SK-N-SH (cell line): ENCODE measurements at regions not wholly inside any gene's neighbourhood (a gene's known extent, or its start where the extent isn't known, plus 50 kb on each side); places are given as distances from the start of the nearest gene placed in this dataset.
A peak's percentile ranks its signal among the peaks of the same experiment; 100 is the strongest.

ENCODE experiments used
- CTCF ChIA-PET: fragments of 300-600, 350-600 bp; formaldehyde crosslinking; extraction: SDS; loops from one replicate; lab custom pipeline; 2021; lab: Yijun Ruan, JAX
- POLR2A ChIA-PET: fragments of 350-600 bp; sonication (Branson Sonifier 250); formaldehyde crosslinking; extraction: SDS; loops from one replicate; lab custom pipeline; 2020; ENCODE audit warnings: antibody characterized with exemption, inconsistent platforms; lab: Yijun Ruan, JAX
- DNase-seq: peaks from one replicate; pipeline ENCODE4 v3.0.0; 2012
- H2AFZ ChIP-seq: fragments of 200-600 bp; sonication (generic); 2 replicates; pipeline ENCODE4 v1.8.1; 2016; ENCODE audit warnings: antibody characterized with exemption, mild to moderate bottlenecking, low read depth
- H3F3A ChIP-seq: fragments of 200-600 bp; sonication (generic); replicated peaks from 2 replicates; pipeline ENCODE3; 2016; ENCODE audit warnings: antibody characterized with exemption, mild to moderate bottlenecking; ENCODE audit not compliant: insufficient read depth
- H3K27ac ChIP-seq, 2 experiments: fragments of 200-500 bp in 1 of 2; fragments of 200-600 bp in 1 of 2; sonication (Bioruptor generic) in 1 of 2; sonication (generic), shearing (Covaris generic) in 1 of 2; 2 replicates each; pipeline versions ENCODE4 v1.5.1 to v1.6.1; 2014 to 2016; ENCODE audit warnings: low read depth in 2 of 2, inconsistent platforms in 1 of 2, low read length in 1 of 2, mild to moderate bottlenecking in 1 of 2, mixed read lengths in 1 of 2
- H3K27me3 ChIP-seq: fragments of 200-600 bp; sonication (generic), shearing (Covaris generic); 2 replicates; pipeline ENCODE4 v1.6.1; 2016; ENCODE audit warnings: mixed run types; ENCODE audit not compliant: insufficient read depth
- H3K36me3 ChIP-seq, 2 experiments: fragments of 200-500 bp in 1 of 2; fragments of 200-600 bp in 1 of 2; sonication (Bioruptor generic) in 1 of 2; sonication (generic) in 1 of 2; replicated peaks in 1 of 2; 2 replicates each; pipeline versions ENCODE3 to v1.5.1; 2014 to 2016; ENCODE audit warnings: low read length in 1 of 2, mild to moderate bottlenecking in 1 of 2; ENCODE audit not compliant: insufficient read depth in 2 of 2, control insufficient read depth in 1 of 2
- H3K4me1 ChIP-seq, 2 experiments: fragments of 200-500 bp in 1 of 2; fragments of 200-600 bp in 1 of 2; sonication (Bioruptor generic) in 1 of 2; sonication (generic), shearing (Covaris generic) in 1 of 2; 2 replicates each; pipeline versions ENCODE4 v1.5.1 to v1.6.1; 2014 to 2016; ENCODE audit warnings: low read depth in 1 of 2, low read length in 1 of 2, mixed run types in 1 of 2; ENCODE audit not compliant: insufficient read depth in 2 of 2, control insufficient read depth in 1 of 2
- H3K4me2 ChIP-seq: fragments of 200-600 bp; sonication (generic), shearing (Covaris generic); 2 replicates; pipeline ENCODE4 v1.6.1; 2017; ENCODE audit warnings: mixed run types
- H3K4me3 ChIP-seq, 2 experiments: fragments of 200-500 bp in 1 of 2; fragments of 200-600 bp in 1 of 2; sonication (Bioruptor generic) in 1 of 2; sonication (generic), shearing (Covaris generic) in 1 of 2; 2 replicates each; pipeline versions ENCODE4 v1.5.1 to v1.8.1; 2014 to 2016; ENCODE audit warnings: low read depth in 2 of 2, inconsistent platforms in 1 of 2, low read length in 1 of 2, mild to moderate bottlenecking in 1 of 2, mixed read lengths in 1 of 2, moderate library complexity in 1 of 2
- H3K79me2 ChIP-seq: fragments of 200-600 bp; sonication (generic); 2 replicates; pipeline ENCODE4 v1.8.1; 2017; ENCODE audit warnings: mild to moderate bottlenecking; ENCODE audit not compliant: insufficient read depth
- H3K9ac ChIP-seq: fragments of 200-600 bp; sonication (generic); 2 replicates; pipeline ENCODE4 v1.6.1; 2017; ENCODE audit warnings: mixed run types
- H3K9me2 ChIP-seq: fragments of 200-600 bp; sonication (generic); 2 replicates; pipeline ENCODE4 v1.6.1; 2017; ENCODE audit warnings: mixed run types
- H3K9me3 ChIP-seq: fragments of 200-600 bp; sonication (generic); 2 replicates; pipeline ENCODE4 v1.6.1; 2017; ENCODE audit warnings: mixed run types, mild to moderate bottlenecking, moderate library complexity
- H4K20me1 ChIP-seq: fragments of 200-600 bp; sonication (generic); 2 replicates; pipeline ENCODE4 v1.6.1; 2017; ENCODE audit warnings: mild to moderate bottlenecking, mixed run types; ENCODE audit not compliant: insufficient read depth
- CTCF ChIP-seq: fragments of 200-600 bp; sonication (generic); IDR thresholded peaks from 2 replicates; pipeline ENCODE4 v1.6.1; 2017; ENCODE audit warnings: antibody characterized with exemption, mild to moderate bottlenecking, moderate library complexity
- ELF1 ChIP-seq: IDR thresholded peaks from 2 replicates; pipeline ENCODE4 v1.4.0; 2012
- EP300 ChIP-seq, 2 experiments: IDR thresholded peaks; 2 replicates each; pipeline versions ENCODE4 v1.4.0 to v1.6.1; 2012; ENCODE audit warnings: borderline replicate concordance in 1 of 2, low read depth in 1 of 2, low read length in 1 of 2
- EZH2phosphoT487 ChIP-seq: fragments of 200-600 bp; sonication (generic); IDR thresholded peaks from 2 replicates; pipeline ENCODE4 v1.6.1; 2017; ENCODE audit warnings: low read depth, mixed run types, mild to moderate bottlenecking, antibody characterized with exemption, moderate library complexity, borderline replicate concordance
- FOSL2 ChIP-seq: IDR thresholded peaks from 2 replicates; pipeline ENCODE4 v1.4.0; 2012; ENCODE audit warnings: low read depth, mild to moderate bottlenecking, moderate library complexity, borderline replicate concordance
- GATA2 ChIP-seq: sonication (generic); formaldehyde crosslinking; IDR thresholded peaks from 2 replicates; pipeline ENCODE4 v1.5.0; 2020; ENCODE audit warnings: mild to moderate bottlenecking, missing genetic modification reagents
- IRF3 ChIP-seq: fragments of 150-350 bp; IDR thresholded peaks from 2 replicates; pipeline ENCODE4 v1.6.1; 2016; ENCODE audit warnings: mild to moderate bottlenecking, low read depth, low read length
- MAX ChIP-seq: IDR thresholded peaks from 2 replicates; pipeline ENCODE4 v1.4.0; 2012; ENCODE audit warnings: low read depth
- NFIC ChIP-seq: IDR thresholded peaks from 2 replicates; pipeline ENCODE4 v1.4.0; 2012; ENCODE audit warnings: borderline replicate concordance
- NRF1 ChIP-seq: IDR thresholded peaks from 2 replicates; pipeline ENCODE4 v1.6.1; 2012; ENCODE audit warnings: low read depth, mild to moderate bottlenecking, low read length
- PBX3 ChIP-seq: IDR thresholded peaks from 2 replicates; pipeline ENCODE4; 2012
- POLR2AphosphoS5 ChIP-seq: IDR thresholded peaks from 2 replicates; pipeline ENCODE4 v1.6.1; 2012; ENCODE audit warnings: low read depth, low read length
- RCOR1 ChIP-seq: fragments of 150-350 bp; IDR thresholded peaks from 2 replicates; pipeline ENCODE4 v1.6.1; 2017; ENCODE audit warnings: antibody characterized with exemption, low read length
- RFX5 ChIP-seq: IDR thresholded peaks from 2 replicates; pipeline ENCODE4 v1.6.1; 2012; ENCODE audit warnings: mild to moderate bottlenecking, improper control_type of control experiment, low read length
- RXRA ChIP-seq: IDR thresholded peaks from 2 replicates; pipeline ENCODE4 v1.4.0; 2012; ENCODE audit warnings: low read depth, mild to moderate bottlenecking, borderline replicate concordance
- SIN3A ChIP-seq: IDR thresholded peaks from 2 replicates; pipeline ENCODE4 v1.6.1; 2012; ENCODE audit warnings: low read depth, mild to moderate bottlenecking, low read length, moderate library complexity, borderline replicate concordance
- TEAD4 ChIP-seq: IDR thresholded peaks from 2 replicates; pipeline ENCODE4 v1.4.0; 2012; ENCODE audit warnings: mild to moderate bottlenecking, borderline replicate concordance; ENCODE audit not compliant: insufficient read depth
- USF1 ChIP-seq: IDR thresholded peaks from 2 replicates; pipeline ENCODE4 v1.4.0; 2012; ENCODE audit warnings: low read depth, borderline replicate concordance
- ZBTB33 ChIP-seq: IDR thresholded peaks from 2 replicates; pipeline ENCODE4 v1.4.0; 2012; ENCODE audit warnings: low read depth, borderline replicate concordance
- WGBS: methylation state at CpG from one replicate; pipeline ENCODE4 v1.1.6; 2017; ENCODE audit warnings: low lambda C conversion rate; 5-methylcytosine and 5-hydroxymethylcytosine counted together

GRCh38 chrX:7709845-7710244, 133.1 kb upstream of the VCX start:
- no peak overlapping the region for H3K9ac ChIP-seq
- no peak overlapping the region for H2AFZ ChIP-seq
- ChIA-PET CTCF (no interaction called here), POLR2A (no interaction called here)
- no peaks in the 10 kb centered on the region for H3F3A ChIP-seq
- no peak overlapping the region for H3K4me2 ChIP-seq
- 11% methylated on average over 4 of the region's 4 CpGs for WGBS
- no peaks in the 10 kb centered on the region for H3K79me2 ChIP-seq
- no peak for DNase-seq
- H3K4me3 ChIP-seq = no peak overlapping the region
- H3K27ac ChIP-seq = no peak overlapping the region
- H3K9me2 ChIP-seq = no peaks in the 10 kb centered on the region
- no peaks in the 10 kb centered on the region for H3K4me1 ChIP-seq
- H3K36me3 ChIP-seq = no peaks in the 10 kb centered on the region
- no peaks in the 10 kb centered on the region for H3K27me3 ChIP-seq
- no peaks in the 10 kb centered on the region for H3K9me3 ChIP-seq
- H4K20me1 ChIP-seq = no peaks in the 10 kb centered on the region
- TF ChIP-seq FOSL2 (no peak), RXRA (no peak), SIN3A (no peak), USF1 (no peak), CTCF (no peak), RCOR1 (no peak), NFIC (no peak), TEAD4 (no peak), IRF3 (no peak), NRF1 (no peak), RFX5 (no peak), POLR2AphosphoS5 (no peak)

- Histone ChIP-seq H3K4me2 (no peak overlapping the region), H4K20me1 (no peaks in the 10 kb centered on the region), H3K4me1 (no peaks in the 10 kb centered on the region), H3K27me3 (no peaks in the 10 kb centered on the region), H3K79me2 (no peaks in the 10 kb centered on the region), H2AFZ (no peak overlapping the region), H3F3A (no peaks in the 10 kb centered on the region), H3K27ac (no peak overlapping the region), H3K9ac (no peak overlapping the region), H3K9me2 (no peaks in the 10 kb centered on the region), H3K9me3 (no peaks in the 10 kb centered on the region), H3K36me3 (no peaks in the 10 kb centered on the region), H3K4me3 (no peak overlapping the region)
- CTCF ChIA-PET = no interaction called here
- DNase-seq = no peak
- POLR2A ChIA-PET = no interaction called here
- TF ChIP-seq RFX5 = no peak
- TF ChIP-seq ZBTB33 = no peak
- TF ChIP-seq PBX3 = no peak
- TF ChIP-seq CTCF = peak; percentile 33; the same call in 1 of the 2 replicates
- TF ChIP-seq FOSL2 = no peak
- TF ChIP-seq GATA2 (CRISPR knock-in tag) = no peak
- TF ChIP-seq EZH2phosphoT487 = no peak
- no peak for TF ChIP-seq ELF1
- no peak for TF ChIP-seq MAX
- TF ChIP-seq EP300 (IDR thresholded peaks at IDR 0.05; ENCODE audit: borderline replicate concordance in 1 of 2, low read depth in 1 of 2, low read length in 1 of 2) = no peak
- TF ChIP-seq NFIC = no peak
Measured at GRCh38 chrX:7706032-7706431, 136.9 kb upstream of the VCX start.
